ENCODE measurements at regions not wholly inside any gene's neighbourhood (a gene's known extent, or its start where the extent isn't known, plus 50 kb on each side); places are given as distances from the start of the nearest gene placed in this dataset.

GRCh38 chr9:107644733-107645463 is 155.3 kb upstream of the KLF4 start:
- H3K27ac ChIP-seq (ENCODE audit: extremely low read length, insufficient read depth, low read length), result no peak overlapping the region
- H3K36me3 ChIP-seq (replicated peaks in 1 of 2; ENCODE audit: control insufficient read depth in 1 of 2, insufficient read depth in 2 of 2, low read length in 2 of 2), result no peaks in the 10 kb centered on the region
- CTCF ChIA-PET (ENCODE audit: low intra/inter-chr PET ratio, low total read pairs), result no interaction called here
- 20% methylated on average over 4 of the region's 4 CpGs for WGBS (ENCODE audit: low lambda C conversion rate)
- intact Hi-C loops (cut with micrococcal nuclease; ENCODE audit: unreplicated experiment), result no loop called here
- H2AFZ ChIP-seq (ENCODE audit: low read length), result no peak overlapping the region
- no peak for FAIRE-seq
- H3K27me3 ChIP-seq (ENCODE audit: control insufficient read depth in 1 of 2, insufficient read depth in 2 of 2, low read length in 2 of 2), result peaks cover 0 to 8% of the 10 kb centered on the region in 2 experiments; a peak in 1 of 5 replicates
- no peak overlapping the region for H3K4me2 ChIP-seq (ENCODE audit: low read depth, low read length)
- H4K20me1 ChIP-seq (ENCODE audit: insufficient read depth, low read length), result no peaks in the 10 kb centered on the region
- no peak for DNase-seq (ENCODE audit: low spot score)
- TF ChIP-seq KMT2A (CRISPR knock-in tag; IDR thresholded peaks at IDR 0.05) (no peak), MAFF (IDR thresholded peaks at IDR 0.05; ENCODE audit: low read depth, low read length) (peak; percentile 32; the same call in 1 of the 2 replicates), ZNF672 (CRISPR knock-in tag; IDR thresholded peaks at IDR 0.05) (no peak), IKZF1 (IDR thresholded peaks at IDR 0.05) (no peak), MAFK (conservative IDR thresholded peaks at IDR 0.05 in 1 of 2, IDR thresholded peaks at IDR 0.05 in 1 of 2; ENCODE audit: low read length in 2 of 2) (peak; percentile 39 to 56)
- no peaks in the 10 kb centered on the region for H3K4me1 ChIP-seq (ENCODE audit: insufficient read depth, low read length)
- ATAC-seq, result no peak
- in situ Hi-C loops (cut with HindIII; ENCODE audit: extremely low pct_ligation_motif_present, low pct_unique_long_range_greater_than_20kb), result no loop called here
- no peak overlapping the region for H3K4me3 ChIP-seq (replicated peaks in 1 of 3; ENCODE audit: insufficient read depth in 1 of 3, low read depth in 2 of 3, low read length in 3 of 3)
- POLR2A ChIA-PET, result no interaction called here
- no peak overlapping the region for H3K9ac ChIP-seq (ENCODE audit: insufficient read depth, low read depth, low read length)
- no TSS peak for BruUV-seq (replicated peaks)
- H3K9me3 ChIP-seq (ENCODE audit: low read length), result no peaks in the 10 kb centered on the region
- no peaks in the 10 kb centered on the region for H3K79me2 ChIP-seq (ENCODE audit: insufficient read depth, low read length)

GRCh38 chr9:107639426-107639825 is 149.9 kb upstream of the KLF4 start:
- no peak for ATAC-seq
- Histone ChIP-seq H3K4me2 (ENCODE audit: low read depth, low read length) (no peak overlapping the region), H4K20me1 (ENCODE audit: insufficient read depth, low read length) (no peaks in the 10 kb centered on the region), H3K27me3 (ENCODE audit: control insufficient read depth in 1 of 2, insufficient read depth in 2 of 2, low read length in 2 of 2) (peaks cover 1 to 25% of the 10 kb centered on the region in 2 experiments; a peak in 3 of 5 replicates), H3K27ac (ENCODE audit: extremely low read length, insufficient read depth, low read length) (no peak overlapping the region), H3K9me3 (ENCODE audit: low read length) (no peaks in the 10 kb centered on the region), H2AFZ (ENCODE audit: low read length) (no peak overlapping the region), H3K4me1 (ENCODE audit: insufficient read depth, low read length) (no peaks in the 10 kb centered on the region), H3K4me3 (replicated peaks in 1 of 3; ENCODE audit: insufficient read depth in 1 of 3, low read depth in 2 of 3, low read length in 3 of 3) (no peak overlapping the region), H3K79me2 (ENCODE audit: insufficient read depth, low read length) (no peaks in the 10 kb centered on the region), H3K9ac (ENCODE audit: insufficient read depth, low read depth, low read length) (no peak overlapping the region), H3K36me3 (replicated peaks in 1 of 2; ENCODE audit: control insufficient read depth in 1 of 2, insufficient read depth in 2 of 2, low read length in 2 of 2) (no peaks in the 10 kb centered on the region)
- in situ Hi-C loops (cut with HindIII; ENCODE audit: extremely low pct_ligation_motif_present, low pct_unique_long_range_greater_than_20kb) (no loop called here), intact Hi-C loops (cut with micrococcal nuclease; ENCODE audit: unreplicated experiment) (no loop called here)
- CTCF ChIA-PET (ENCODE audit: low intra/inter-chr PET ratio, low total read pairs), result no interaction called here
- WGBS (ENCODE audit: low lambda C conversion rate), result 95% methylated on average over 4 of the region's 4 CpGs
- POLR2A ChIA-PET, result no interaction called here
- DNase-seq (ENCODE audit: low spot score), result no peak
- TF ChIP-seq ZNF781 (CRISPR knock-in tag; IDR thresholded peaks at IDR 0.05; ENCODE audit: borderline replicate concordance, not compliant biosample characterization) (no peak), MTF1 (CRISPR knock-in tag; IDR thresholded peaks at IDR 0.05) (no peak), NR3C1 (CRISPR knock-in tag; IDR thresholded peaks at IDR 0.05) (no peak), SALL1 (CRISPR knock-in tag; IDR thresholded peaks at IDR 0.05) (no peak), ZNF704 (CRISPR knock-in tag; IDR thresholded peaks at IDR 0.05; ENCODE audit: borderline replicate concordance) (no peak), SNAI1 (CRISPR knock-in tag; IDR thresholded peaks at IDR 0.05; ENCODE audit: borderline replicate concordance) (no peak), ZNF567 (CRISPR knock-in tag; IDR thresholded peaks at IDR 0.05; ENCODE audit: borderline replicate concordance) (no peak), TSC22D2 (CRISPR knock-in tag; IDR thresholded peaks at IDR 0.05; ENCODE audit: borderline replicate concordance) (no peak), ZNF7 (CRISPR knock-in tag; IDR thresholded peaks at IDR 0.05) (no peak)
- no peak for FAIRE-seq
- no TSS peak for BruUV-seq (replicated peaks)

All from HepG2 (cell line).